Suprapubic skin (tissue), 4 donors: ENCODE measurements at regions not wholly inside any gene's neighbourhood (a gene's known extent, or its start where the extent isn't known, plus 50 kb on each side); places are given as distances from the start of the nearest gene placed in this dataset.

Experiments
- DNase-seq, 2 donors: peaks; one replicate each; pipeline ENCODE4 v3.0.0-alpha.2; 2019; ENCODE audit warnings: low spot score in 2 of 2
- H3K27ac ChIP-seq: fragments of 200-600 bp; sonication (generic); one replicate; pipeline ENCODE4 v1.5.1; 2019
- H3K27me3 ChIP-seq: fragments of 200-600 bp; sonication (generic); one replicate; pipeline ENCODE4 v1.5.1; 2019
- H3K36me3 ChIP-seq: fragments of 200-600 bp; sonication (generic); one replicate; pipeline ENCODE4 v1.5.1; 2019
- H3K4me1 ChIP-seq: fragments of 200-600 bp; sonication (generic); one replicate; pipeline ENCODE4 v1.5.1; 2019
- H3K4me3 ChIP-seq: fragments of 200-600 bp; sonication (generic); one replicate; pipeline ENCODE4 v1.5.1; 2019; ENCODE audit warnings: mild to moderate bottlenecking
- H3K9me3 ChIP-seq: fragments of 200-600 bp; sonication (generic); one replicate; pipeline ENCODE4 v1.5.1; 2019
- EP300 ChIP-seq: sonication (generic); formaldehyde crosslinking; IDR thresholded peaks from one replicate; pipeline ENCODE4 v1.6.1; 2017; ENCODE audit warnings: antibody characterized with exemption
- POLR2A ChIP-seq, 2 donors: fragments of 450-650 bp; IDR thresholded peaks; one replicate each; pipeline ENCODE4 v1.6.1; 2017; ENCODE audit warnings: antibody characterized with exemption in 2 of 2, mild to moderate bottlenecking in 2 of 2, moderate library complexity in 2 of 2
- POLR2AphosphoS5 ChIP-seq, 3 donors: sonication (generic); formaldehyde crosslinking; IDR thresholded peaks; one replicate each; pipeline ENCODE4 v1.6.1; 2017; ENCODE audit warnings: antibody characterized with exemption in 3 of 3
- WGBS: methylation state at CpG from one replicate; pipeline ENCODE4 v1.1.5; 2018; 5-methylcytosine and 5-hydroxymethylcytosine counted together
- TF ChIP-seq, protein P1 (sequence below), 2 donors: fragments of 200-600 bp in 1 of 2; fragments of 450-650 bp in 1 of 2; sonication (generic) in 1 of 2; IDR thresholded peaks; one replicate each; pipeline ENCODE4 v1.5.1; 2016 to 2019; ENCODE audit warnings: antibody characterized with exemption in 2 of 2, mild to moderate bottlenecking in 1 of 2, moderate library complexity in 1 of 2

DNA sequence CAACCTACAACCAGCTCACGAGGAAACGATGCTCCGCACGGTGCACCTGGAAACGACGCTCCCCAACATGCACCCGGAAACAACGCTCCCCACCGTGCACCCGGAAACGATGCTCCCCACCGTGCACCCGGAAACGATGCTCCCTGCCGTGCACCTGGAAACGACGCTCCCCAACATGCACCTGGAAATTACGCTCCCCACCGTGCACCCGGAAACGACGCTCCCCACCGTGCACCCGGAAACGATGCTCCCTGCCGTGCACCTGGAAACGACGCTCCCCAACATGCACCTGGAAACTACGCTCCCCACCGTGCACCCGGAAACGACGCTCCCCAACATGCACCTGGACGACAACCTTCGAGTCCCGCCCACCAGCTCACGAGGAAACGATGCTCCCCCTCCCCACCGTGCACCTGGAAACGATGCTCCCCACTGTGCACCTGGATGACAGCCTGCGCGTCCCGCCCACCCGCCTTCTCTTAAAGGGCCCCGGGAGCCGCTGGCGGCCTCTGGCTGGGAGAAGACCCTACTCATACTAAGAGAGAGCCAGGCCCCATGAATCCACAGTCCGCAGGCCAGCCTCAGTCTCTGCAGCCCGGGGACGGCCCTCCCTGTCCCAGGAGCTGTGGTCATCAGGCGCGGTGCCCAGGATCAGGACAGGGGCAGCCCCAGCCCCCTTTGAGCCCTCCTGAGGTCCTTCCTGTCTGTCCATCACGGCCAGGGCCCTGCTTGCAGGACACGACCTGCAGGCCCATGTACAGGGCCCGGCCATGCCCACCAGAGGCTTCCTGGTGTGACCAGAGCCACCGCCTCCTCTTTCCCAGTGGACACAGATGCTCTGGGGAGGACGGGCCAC is 98.3 kb downstream of the PDGFA start:
- WGBS = 61% methylated on average over 43 of the region's 57 CpGs
- H3K9me3 ChIP-seq = no peaks in the 10 kb centered on the region
- TF ChIP-seq POLR2AphosphoS5 (IDR thresholded peaks at IDR 0.05) = no peak
- no peak overlapping the region for H3K27ac ChIP-seq
- no peak overlapping the region for H3K4me3 ChIP-seq
- no peaks in the 10 kb centered on the region for H3K36me3 ChIP-seq
- no peak for DNase-seq
- peaks cover 2% of the 10 kb centered on the region for H3K27me3 ChIP-seq
- peaks cover 19% of the 10 kb centered on the region for H3K4me1 ChIP-seq

DNA sequence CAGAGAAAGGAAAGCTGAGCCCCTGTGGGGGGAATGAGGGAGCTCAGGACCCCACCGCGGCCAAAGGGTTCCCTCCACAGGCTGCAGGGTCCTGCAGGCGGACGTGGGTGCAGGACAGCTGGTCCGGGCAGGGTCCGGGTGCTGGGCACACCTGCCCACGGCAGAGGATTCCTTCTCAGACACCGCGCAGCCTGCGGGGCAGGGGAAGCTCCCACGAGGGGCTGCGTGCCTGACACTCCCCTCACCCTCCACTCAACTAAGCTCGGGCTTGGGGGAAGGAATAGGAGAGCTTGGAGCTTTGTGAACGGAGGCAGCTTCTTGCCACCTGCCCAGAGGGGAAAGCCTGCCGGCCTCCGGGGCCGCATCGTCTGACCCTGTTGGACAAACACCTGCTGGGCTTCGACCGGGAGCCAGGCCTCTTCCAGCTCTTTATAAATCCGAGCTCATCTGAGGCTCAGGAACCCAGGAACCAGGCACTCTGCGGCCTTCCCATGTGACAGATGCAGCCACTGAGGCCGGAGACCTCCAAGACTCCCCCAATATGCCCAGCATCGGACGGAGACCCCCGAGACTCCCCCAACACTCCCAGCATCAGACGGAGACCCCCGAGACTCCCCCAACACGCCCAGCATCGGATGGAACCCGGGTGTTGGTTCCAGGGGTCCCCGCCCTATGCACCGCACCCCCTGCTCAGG is 97.3 kb downstream of the PDGFA start:
- WGBS = 87% methylated on average over 18 of the region's 33 CpGs
- no peak for DNase-seq
- Histone ChIP-seq H3K36me3 (no peaks in the 10 kb centered on the region), H3K27me3 (peaks cover 2% of the 10 kb centered on the region), H3K9me3 (no peaks in the 10 kb centered on the region), H3K27ac (no peak overlapping the region), H3K4me1 (peaks cover 19% of the 10 kb centered on the region), H3K4me3 (no peak overlapping the region)
- no peak for TF ChIP-seq EP300
- TF ChIP-seq POLR2A (IDR thresholded peaks at IDR 0.05) = no peak
- TF ChIP-seq POLR2AphosphoS5 (IDR thresholded peaks at IDR 0.05) = no peak
- TF ChIP-seq, protein P1, sequence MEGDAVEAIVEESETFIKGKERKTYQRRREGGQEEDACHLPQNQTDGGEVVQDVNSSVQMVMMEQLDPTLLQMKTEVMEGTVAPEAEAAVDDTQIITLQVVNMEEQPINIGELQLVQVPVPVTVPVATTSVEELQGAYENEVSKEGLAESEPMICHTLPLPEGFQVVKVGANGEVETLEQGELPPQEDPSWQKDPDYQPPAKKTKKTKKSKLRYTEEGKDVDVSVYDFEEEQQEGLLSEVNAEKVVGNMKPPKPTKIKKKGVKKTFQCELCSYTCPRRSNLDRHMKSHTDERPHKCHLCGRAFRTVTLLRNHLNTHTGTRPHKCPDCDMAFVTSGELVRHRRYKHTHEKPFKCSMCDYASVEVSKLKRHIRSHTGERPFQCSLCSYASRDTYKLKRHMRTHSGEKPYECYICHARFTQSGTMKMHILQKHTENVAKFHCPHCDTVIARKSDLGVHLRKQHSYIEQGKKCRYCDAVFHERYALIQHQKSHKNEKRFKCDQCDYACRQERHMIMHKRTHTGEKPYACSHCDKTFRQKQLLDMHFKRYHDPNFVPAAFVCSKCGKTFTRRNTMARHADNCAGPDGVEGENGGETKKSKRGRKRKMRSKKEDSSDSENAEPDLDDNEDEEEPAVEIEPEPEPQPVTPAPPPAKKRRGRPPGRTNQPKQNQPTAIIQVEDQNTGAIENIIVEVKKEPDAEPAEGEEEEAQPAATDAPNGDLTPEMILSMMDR (IDR thresholded peaks at IDR 0.05) = no peak

DNA sequence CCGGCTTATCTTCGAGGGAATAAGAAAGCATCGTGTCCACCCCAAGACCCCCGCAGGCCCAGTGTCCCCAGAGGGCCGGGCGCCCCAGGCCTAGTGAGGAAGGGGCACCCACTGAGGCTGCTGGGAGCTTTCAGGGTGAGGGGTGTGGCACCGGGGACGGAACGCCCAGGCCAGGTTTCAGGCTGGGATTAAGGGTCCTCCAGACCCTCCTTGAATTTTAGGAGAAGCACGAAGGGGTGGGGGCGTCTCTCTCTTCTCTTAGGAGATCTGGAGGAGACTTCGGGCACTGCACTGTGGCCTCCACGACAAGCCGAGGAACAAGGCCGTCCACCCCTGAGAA is 96.8 kb downstream of the PDGFA start:
- Histone ChIP-seq H3K36me3 (no peaks in the 10 kb centered on the region), H3K4me1 (peaks cover 19% of the 10 kb centered on the region), H3K4me3 (no peak overlapping the region), H3K27me3 (peaks cover 2% of the 10 kb centered on the region), H3K9me3 (no peaks in the 10 kb centered on the region), H3K27ac (no peak overlapping the region)
- DNase-seq = no peak
- TF ChIP-seq EP300 (no peak), POLR2A (IDR thresholded peaks at IDR 0.05) (no peak), POLR2AphosphoS5 (IDR thresholded peaks at IDR 0.05) (no peak)
- TF ChIP-seq, protein P1 (IDR thresholded peaks at IDR 0.05) = no peak
- WGBS = no CpG with 5 or more reads among the region's 15 CpGs

DNA sequence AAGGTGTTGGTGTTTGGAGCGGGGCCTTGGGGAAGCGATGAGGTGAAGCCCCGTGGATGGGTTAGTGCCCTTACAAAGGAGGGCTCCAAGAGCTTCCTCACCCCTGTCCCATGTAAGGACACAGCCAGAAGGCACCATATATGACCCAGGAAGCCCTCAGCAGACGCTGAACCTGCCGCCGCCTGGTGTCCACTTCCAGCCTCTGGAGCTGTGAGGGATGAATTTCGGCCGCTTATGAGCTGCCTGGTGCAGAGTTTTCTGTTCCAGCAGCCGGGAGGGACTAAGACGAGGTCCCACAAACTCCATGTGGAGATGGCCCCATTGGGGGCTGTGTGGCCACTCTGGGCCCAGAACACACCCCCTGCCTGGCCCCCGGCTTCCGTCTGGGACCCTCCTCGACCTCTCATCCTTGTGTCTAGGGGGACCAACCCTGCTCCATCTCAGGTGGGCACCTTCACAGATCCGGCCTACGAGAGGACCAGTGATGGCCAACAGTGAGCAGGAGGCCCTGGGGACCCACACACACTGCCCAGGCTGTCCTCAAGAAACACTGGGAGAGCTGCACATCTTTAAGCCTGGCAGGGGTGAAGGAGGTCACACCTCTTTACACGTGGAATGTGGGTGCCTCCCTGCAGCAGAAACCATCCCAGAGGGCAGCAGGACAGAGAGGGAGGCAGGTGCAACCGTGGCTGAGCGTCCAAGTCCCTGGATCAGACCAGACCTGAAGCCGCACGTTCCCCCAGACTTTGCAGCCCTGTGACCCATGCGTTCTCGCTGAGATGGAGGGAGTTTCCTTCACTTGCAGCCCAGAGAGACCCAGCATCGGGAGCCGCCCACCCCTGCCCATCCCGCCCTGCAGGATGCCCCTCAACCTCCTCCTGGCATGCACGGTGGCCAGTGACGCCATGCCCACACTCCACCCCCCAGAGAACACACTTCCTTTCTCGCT is 96.1 kb downstream of the PDGFA start:
- 75% methylated on average over 7 of the region's 28 CpGs for WGBS
- Histone ChIP-seq H3K9me3 (no peaks in the 10 kb centered on the region), H3K36me3 (no peaks in the 10 kb centered on the region), H3K4me3 (no peak overlapping the region), H3K27me3 (peaks cover 2% of the 10 kb centered on the region), H3K27ac (no peak overlapping the region), H3K4me1 (peaks cover 19% of the 10 kb centered on the region)
- no peak for TF ChIP-seq EP300
- TF ChIP-seq POLR2AphosphoS5 (IDR thresholded peaks at IDR 0.05) = no peak
- TF ChIP-seq, protein P1 (IDR thresholded peaks at IDR 0.05) = no peak
- TF ChIP-seq POLR2A (IDR thresholded peaks at IDR 0.05) = no peak
- DNase-seq = no peak

DNA sequence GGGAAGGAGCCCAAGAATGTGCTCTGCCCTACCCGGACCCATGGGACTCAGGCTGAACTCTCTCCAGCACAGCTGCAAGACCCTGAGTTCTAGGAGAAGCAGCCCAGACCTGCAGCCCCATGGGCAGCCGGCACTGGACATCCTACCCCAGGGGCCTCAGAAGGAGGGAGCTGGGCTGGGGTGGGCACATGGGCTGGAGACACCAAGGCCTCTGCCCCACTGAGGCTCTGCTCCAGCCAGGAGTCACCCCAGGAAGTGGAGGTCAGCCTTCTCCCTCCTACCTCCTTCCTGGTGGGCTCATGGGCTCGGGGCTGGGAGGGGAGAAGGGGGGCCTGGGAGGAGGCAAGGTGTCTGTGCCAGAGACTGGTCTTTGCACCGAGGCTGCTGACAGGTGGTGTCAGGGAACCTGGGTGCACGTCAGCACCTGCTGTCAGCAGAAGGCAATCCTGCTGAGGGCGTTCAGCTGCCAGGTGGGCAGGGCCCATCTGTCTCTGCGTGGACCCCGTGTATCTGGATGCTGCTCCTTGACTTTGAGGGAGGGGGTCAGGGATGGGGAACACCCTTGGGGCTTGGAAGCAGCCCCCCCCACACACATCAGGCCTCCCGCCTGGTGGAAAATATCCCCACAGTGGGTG is 95.2 kb downstream of the PDGFA start:
- Histone ChIP-seq H3K27me3 (peaks cover 2% of the 10 kb centered on the region), H3K9me3 (no peaks in the 10 kb centered on the region), H3K27ac (no peak overlapping the region), H3K36me3 (no peaks in the 10 kb centered on the region), H3K4me1 (peaks cover 19% of the 10 kb centered on the region), H3K4me3 (no peak overlapping the region)
- DNase-seq = no peak
- 56% methylated on average over 3 of the region's 9 CpGs for WGBS
- TF ChIP-seq POLR2AphosphoS5 (IDR thresholded peaks at IDR 0.05) (no peak), EP300 (no peak), POLR2A (IDR thresholded peaks at IDR 0.05) (no peak)
- TF ChIP-seq, protein P1 (IDR thresholded peaks at IDR 0.05) = no peak
